KMS-11 (cell line): ENCODE measurements at regions not wholly inside any gene's neighbourhood (a gene's known extent, or its start where the extent isn't known, plus 50 kb on each side); places are given as distances from the start of the nearest gene placed in this dataset.
"Not testable (repeated sequence)": the region's sequence is repeated elsewhere in the genome, so short reads cannot be mapped to it uniquely, and the experiment has no call there.

Experiments
- H2AFZ ChIP-seq: fragments of 200-600 bp; sonication (generic); 2 replicates; pipeline ENCODE4 v1.6.1; 2016; ENCODE audit warnings: antibody characterized with exemption, mixed run types, low read depth
- H3K27ac ChIP-seq: fragments of 200-600 bp; sonication (generic); 2 replicates; pipeline ENCODE4 v1.6.1; 2016; ENCODE audit warnings: mild to moderate bottlenecking, mixed run types
- H3K27me3 ChIP-seq: fragments of 200-600 bp; sonication (generic); 2 replicates; pipeline ENCODE4 v1.6.1; 2017; ENCODE audit warnings: mild to moderate bottlenecking, low read depth, mixed run types, moderate library complexity; ENCODE audit not compliant: insufficient read depth
- H3K36me3 ChIP-seq: fragments of 200-600 bp; sonication (generic); 2 replicates; pipeline ENCODE4 v1.6.1; 2017; ENCODE audit warnings: mild to moderate bottlenecking, mixed run types; ENCODE audit not compliant: insufficient read depth
- H3K4me1 ChIP-seq: fragments of 200-600 bp; sonication (generic); 2 replicates; pipeline ENCODE4 v1.6.1; 2016; ENCODE audit warnings: mild to moderate bottlenecking, low read depth, mixed run types; ENCODE audit not compliant: poor library complexity, severe bottlenecking
- H3K4me2 ChIP-seq: fragments of 200-600 bp; sonication (generic); 2 replicates; pipeline ENCODE4 v1.7.0; 2016; ENCODE audit warnings: mild to moderate bottlenecking, mixed run types
- H3K4me3 ChIP-seq: fragments of 200-600 bp; sonication (generic); IDR thresholded peaks from 2 replicates; pipeline ENCODE4 v1.6.1; 2017; ENCODE audit warnings: low read depth, low read length, mixed read lengths; ENCODE audit not compliant: insufficient read depth
- H3K79me2 ChIP-seq: fragments of 200-600 bp; sonication (generic); 2 replicates; pipeline ENCODE4 v1.6.1; 2016; ENCODE audit warnings: low read depth, mixed run types; ENCODE audit not compliant: insufficient read depth
- H3K9ac ChIP-seq: fragments of 200-600 bp; sonication (generic); 2 replicates; pipeline ENCODE4 v1.6.1; 2016; ENCODE audit warnings: mild to moderate bottlenecking, mixed run types
- H4K20me1 ChIP-seq: fragments of 200-600 bp; sonication (generic); 2 replicates; pipeline ENCODE4 v1.6.1; 2016; ENCODE audit warnings: mild to moderate bottlenecking, mixed run types; ENCODE audit not compliant: insufficient read depth
- CTCF ChIP-seq: fragments of 200-600 bp; sonication (generic); conservative IDR thresholded peaks from 2 replicates; pipeline ENCODE4 v1.6.1; 2017; ENCODE audit warnings: low read depth, mild to moderate bottlenecking, antibody characterized with exemption, low read length, moderate library complexity, mixed read lengths

GRCh38 chr2:47964277-47964676 is 58.0 kb upstream of the FBXO11 start:
- Histone ChIP-seq H3K4me1 (no peaks in the 10 kb centered on the region), H3K4me2 (no peak overlapping the region), H3K27me3 (no peaks in the 10 kb centered on the region), H3K36me3 (no peaks in the 10 kb centered on the region), H3K4me3 (no peak overlapping the region), H3K79me2 (no peaks in the 10 kb centered on the region), H4K20me1 (no peaks in the 10 kb centered on the region), H3K27ac (no peak overlapping the region), H2AFZ (no peak overlapping the region), H3K9ac (no peak overlapping the region)
- no peak for TF ChIP-seq CTCF

GRCh38 chr2:47964722-47965434 is 58.6 kb upstream of the FBXO11 start:
- Histone ChIP-seq H3K4me1 (no peaks in the 10 kb centered on the region), H3K27ac (no peak overlapping the region), H4K20me1 (no peaks in the 10 kb centered on the region), H2AFZ (no peak overlapping the region), H3K27me3 (no peaks in the 10 kb centered on the region), H3K79me2 (no peaks in the 10 kb centered on the region), H3K4me2 (no peak overlapping the region), H3K36me3 (no peaks in the 10 kb centered on the region), H3K9ac (no peak overlapping the region), H3K4me3 (no peak overlapping the region)
- no peak for TF ChIP-seq CTCF

- not testable (repeated sequence) for H3K27ac ChIP-seq, H3K79me2 ChIP-seq, H3K4me1 ChIP-seq, H3K4me2 ChIP-seq, H4K20me1 ChIP-seq, H3K36me3 ChIP-seq, H3K27me3 ChIP-seq, H2AFZ ChIP-seq, H3K9ac ChIP-seq, H3K4me3 ChIP-seq
These were observed 70.4 kb upstream of the FBXO11 start for GRCh38 chr2:47976728-47977127.

GRCh38 chr2:47984041-47984440 is 77.7 kb upstream of the FBXO11 start:
- Histone ChIP-seq H3K4me1 (no peaks in the 10 kb centered on the region), H3K9ac (no peak overlapping the region), H3K79me2 (no peaks in the 10 kb centered on the region), H3K4me3 (no peak overlapping the region), H3K36me3 (no peaks in the 10 kb centered on the region), H3K27me3 (no peaks in the 10 kb centered on the region), H3K27ac (no peak overlapping the region), H3K4me2 (no peak overlapping the region), H2AFZ (no peak overlapping the region), H4K20me1 (no peaks in the 10 kb centered on the region)
- TF ChIP-seq CTCF: no peak

- no peak overlapping the region for H3K4me2 ChIP-seq
- no peaks in the 10 kb centered on the region for H3K4me1 ChIP-seq
- H3K27me3 ChIP-seq: no peaks in the 10 kb centered on the region
- no peaks in the 10 kb centered on the region for H3K36me3 ChIP-seq
- H3K9ac ChIP-seq: no peak overlapping the region
- H4K20me1 ChIP-seq: no peaks in the 10 kb centered on the region
- TF ChIP-seq CTCF: no peak
- H3K79me2 ChIP-seq: no peaks in the 10 kb centered on the region
- H3K4me3 ChIP-seq: no peak overlapping the region
- no peak overlapping the region for H2AFZ ChIP-seq
- no peak overlapping the region for H3K27ac ChIP-seq
These were observed 84.2 kb upstream of the FBXO11 start for GRCh38 chr2:47990503-47990902.
